Smooth muscle cell (in vitro differentiated cells): ENCODE measurements at regions not wholly inside any gene's neighbourhood (a gene's known extent, or its start where the extent isn't known, plus 50 kb on each side); places are given as distances from the start of the nearest gene placed in this dataset.

Source experiments
- DNase-seq: peaks from one replicate; lab custom pipeline; 2025; ENCODE audit not compliant: unreplicated experiment; lab: John Stamatoyannopoulos, UW
- H2AFZ ChIP-seq: fragments of 200-600 bp; sonication (generic); 2 replicates; pipeline ENCODE4 v1.6.0; 2016; ENCODE audit warnings: antibody characterized with exemption, low read depth, mild to moderate bottlenecking
- H3F3A ChIP-seq: fragments of 200-600 bp; sonication (generic); 2 replicates; pipeline ENCODE4 v1.6.0; 2017; ENCODE audit warnings: antibody characterized with exemption, low read depth
- H3K27ac ChIP-seq: fragments of 200-600 bp; sonication (generic); 2 replicates; pipeline ENCODE4 v1.5.1; 2016; ENCODE audit warnings: low read depth, mild to moderate bottlenecking
- H3K27me3 ChIP-seq: fragments of 200-600 bp; sonication (generic); 2 replicates; pipeline ENCODE4 v1.6.1; 2016; ENCODE audit warnings: low read depth, mild to moderate bottlenecking
- H3K36me3 ChIP-seq: fragments of 200-600 bp; sonication (generic); 2 replicates; pipeline ENCODE4 v1.5.1; 2016; ENCODE audit warnings: low read depth
- H3K4me1 ChIP-seq: fragments of 200-600 bp; sonication (generic); 2 replicates; pipeline ENCODE4 v1.5.1; 2016; ENCODE audit warnings: low read depth
- H3K4me2 ChIP-seq: fragments of 200-600 bp; sonication (generic); 2 replicates; pipeline ENCODE4 v1.6.0; 2016; ENCODE audit warnings: mild to moderate bottlenecking
- H3K4me3 ChIP-seq: fragments of 200-600 bp; sonication (generic); 2 replicates; pipeline ENCODE4 v1.5.1; 2016; ENCODE audit warnings: mild to moderate bottlenecking
- H3K79me2 ChIP-seq: fragments of 200-600 bp; sonication (generic); 2 replicates; pipeline ENCODE4 v1.6.0; 2016; ENCODE audit warnings: low read depth, mild to moderate bottlenecking
- H3K9ac ChIP-seq: fragments of 200-600 bp; sonication (generic); 2 replicates; pipeline ENCODE4 v1.6.0; 2016; ENCODE audit warnings: low read depth
- H3K9me3 ChIP-seq: fragments of 200-600 bp; sonication (generic); replicated peaks from 2 replicates; pipeline ENCODE4 v1.5.1; 2016; ENCODE audit warnings: low read depth
- H4K20me1 ChIP-seq: fragments of 200-600 bp; sonication (generic); 2 replicates; pipeline ENCODE4 v1.6.0; 2016; ENCODE audit warnings: low read depth
- WGBS: methylation state at CpG from one replicate; pipeline ENCODE4 v1.1.7; 2016; ENCODE audit warnings: low lambda C conversion rate; 5-methylcytosine and 5-hydroxymethylcytosine counted together
- TF ChIP-seq, protein P1 (sequence below): fragments of 200-600 bp; sonication (generic); IDR thresholded peaks from 2 replicates; pipeline ENCODE4 v1.5.1; 2017; ENCODE audit warnings: borderline replicate concordance, mild to moderate bottlenecking, antibody characterized with exemption; ENCODE audit not compliant: insufficient read depth, poor library complexity, severe bottlenecking

- Histone ChIP-seq H3K79me2 (no peaks in the 10 kb centered on the region), H3F3A (no peaks in the 10 kb centered on the region), H3K27ac (no peak overlapping the region), H2AFZ (no peak overlapping the region), H4K20me1 (no peaks in the 10 kb centered on the region), H3K4me1 (peaks cover 6% of the 10 kb centered on the region), H3K4me3 (no peak overlapping the region), H3K27me3 (no peaks in the 10 kb centered on the region), H3K9ac (no peak overlapping the region), H3K36me3 (no peaks in the 10 kb centered on the region), H3K9me3 (no peaks in the 10 kb centered on the region), H3K4me2 (no peak overlapping the region)
- TF ChIP-seq, protein P1, sequence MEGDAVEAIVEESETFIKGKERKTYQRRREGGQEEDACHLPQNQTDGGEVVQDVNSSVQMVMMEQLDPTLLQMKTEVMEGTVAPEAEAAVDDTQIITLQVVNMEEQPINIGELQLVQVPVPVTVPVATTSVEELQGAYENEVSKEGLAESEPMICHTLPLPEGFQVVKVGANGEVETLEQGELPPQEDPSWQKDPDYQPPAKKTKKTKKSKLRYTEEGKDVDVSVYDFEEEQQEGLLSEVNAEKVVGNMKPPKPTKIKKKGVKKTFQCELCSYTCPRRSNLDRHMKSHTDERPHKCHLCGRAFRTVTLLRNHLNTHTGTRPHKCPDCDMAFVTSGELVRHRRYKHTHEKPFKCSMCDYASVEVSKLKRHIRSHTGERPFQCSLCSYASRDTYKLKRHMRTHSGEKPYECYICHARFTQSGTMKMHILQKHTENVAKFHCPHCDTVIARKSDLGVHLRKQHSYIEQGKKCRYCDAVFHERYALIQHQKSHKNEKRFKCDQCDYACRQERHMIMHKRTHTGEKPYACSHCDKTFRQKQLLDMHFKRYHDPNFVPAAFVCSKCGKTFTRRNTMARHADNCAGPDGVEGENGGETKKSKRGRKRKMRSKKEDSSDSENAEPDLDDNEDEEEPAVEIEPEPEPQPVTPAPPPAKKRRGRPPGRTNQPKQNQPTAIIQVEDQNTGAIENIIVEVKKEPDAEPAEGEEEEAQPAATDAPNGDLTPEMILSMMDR, result no peak
- no peak for DNase-seq
- 67% methylated on average over 5 of the region's 5 CpGs for WGBS
Measured at GRCh38 chr15:92524161-92524560, 130.5 kb downstream of the ST8SIA2 start.

DNA sequence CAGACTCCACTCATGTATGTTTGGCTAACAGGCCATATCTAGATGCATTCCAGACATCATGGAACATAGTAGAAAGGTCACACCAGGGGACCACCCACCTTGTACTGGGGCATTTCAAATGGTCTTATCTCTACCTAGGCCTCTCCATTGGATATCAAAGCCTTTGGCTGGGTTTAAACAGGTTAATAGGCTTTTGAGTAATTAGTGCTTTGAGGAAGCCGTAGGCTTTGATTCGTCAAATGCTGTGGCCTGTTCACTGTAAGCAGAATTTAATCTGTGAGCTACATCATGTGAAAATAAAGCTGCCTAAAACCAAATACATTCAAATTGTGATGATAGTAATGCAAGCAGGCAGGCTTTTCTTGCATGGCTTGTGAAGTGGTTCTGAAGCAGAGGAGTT lies 129.5 kb downstream of the ST8SIA2 start:
- no peaks in the 10 kb centered on the region for H3F3A ChIP-seq
- TF ChIP-seq, protein P1, result no peak
- no peaks in the 10 kb centered on the region for H4K20me1 ChIP-seq
- no peaks in the 10 kb centered on the region for H3K36me3 ChIP-seq
- H3K9ac ChIP-seq, result no peak overlapping the region
- H3K27ac ChIP-seq, result no peak overlapping the region
- H3K9me3 ChIP-seq, result no peaks in the 10 kb centered on the region
- H3K4me1 ChIP-seq, result peaks cover 6% of the 10 kb centered on the region
- no peak overlapping the region for H3K4me2 ChIP-seq
- H2AFZ ChIP-seq, result no peak overlapping the region
- H3K79me2 ChIP-seq, result no peaks in the 10 kb centered on the region
- no peak for DNase-seq
- 89% methylated on average over 2 of the region's 2 CpGs for WGBS
- H3K4me3 ChIP-seq, result no peak overlapping the region
- no peaks in the 10 kb centered on the region for H3K27me3 ChIP-seq

- H3K79me2 ChIP-seq, result no peaks in the 10 kb centered on the region
- H2AFZ ChIP-seq, result no peak overlapping the region
- H3K4me3 ChIP-seq, result no peak overlapping the region
- H3K4me1 ChIP-seq, result peaks cover 6% of the 10 kb centered on the region
- H3K27ac ChIP-seq, result no peak overlapping the region
- H3K4me2 ChIP-seq, result no peak overlapping the region
- no peaks in the 10 kb centered on the region for H3K9me3 ChIP-seq
- TF ChIP-seq, protein P1, result peak; percentile 67
- no peaks in the 10 kb centered on the region for H4K20me1 ChIP-seq
- H3K36me3 ChIP-seq, result no peaks in the 10 kb centered on the region
- peak; percentile 16 for DNase-seq
- H3F3A ChIP-seq, result no peaks in the 10 kb centered on the region
- no peak overlapping the region for H3K9ac ChIP-seq
- H3K27me3 ChIP-seq, result no peaks in the 10 kb centered on the region
- whole genome bisulfite sequencing, result 24% methylated on average over 7 of the region's 7 CpGs
Measured at GRCh38 chr15:92521624-92522008, 127.9 kb downstream of the ST8SIA2 start.

DNA sequence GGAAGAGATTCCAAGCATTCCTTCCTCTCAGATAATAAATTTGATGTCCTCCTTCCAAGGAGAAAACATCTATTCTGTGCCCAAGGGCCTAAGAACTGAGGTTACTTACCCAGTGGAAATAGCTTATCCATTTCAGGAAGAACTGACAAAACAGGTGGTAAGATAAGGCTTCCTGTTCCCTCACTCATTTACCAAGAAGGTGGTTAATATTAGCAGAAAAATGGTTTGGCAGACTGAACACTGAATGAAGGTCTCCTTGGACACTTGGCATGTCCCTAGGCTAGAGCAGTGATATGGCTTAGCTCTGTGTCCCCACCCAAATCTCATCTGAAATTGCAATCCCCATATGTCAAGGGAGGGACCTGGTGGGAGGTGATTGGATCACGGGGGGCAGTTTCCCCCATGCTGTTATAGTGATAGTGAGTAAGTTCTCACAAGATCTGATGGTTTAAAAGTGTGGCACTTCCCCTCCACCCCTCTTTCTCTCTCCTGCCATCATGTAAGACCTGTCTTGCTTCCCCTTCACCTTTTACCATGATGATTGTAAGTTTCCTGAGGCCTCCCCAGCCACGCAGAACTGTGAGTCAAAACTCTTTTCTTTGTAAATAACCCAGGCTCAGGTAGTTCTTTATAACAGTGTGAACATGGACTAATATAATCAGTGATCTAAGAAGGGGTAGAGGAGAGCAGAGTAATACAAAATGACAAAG lies 127.4 kb downstream of the ST8SIA2 start:
- Histone ChIP-seq H3K27ac (no peak overlapping the region), H3K36me3 (no peaks in the 10 kb centered on the region), H3K4me1 (peaks cover 6% of the 10 kb centered on the region), H3K4me2 (no peak overlapping the region), H4K20me1 (no peaks in the 10 kb centered on the region), H3K27me3 (no peaks in the 10 kb centered on the region), H3K4me3 (no peak overlapping the region), H3K9me3 (no peaks in the 10 kb centered on the region), H3K9ac (no peak overlapping the region), H3F3A (no peaks in the 10 kb centered on the region), H3K79me2 (no peaks in the 10 kb centered on the region), H2AFZ (no peak overlapping the region)
- 96% methylated on average over 2 of the region's 2 CpGs for WGBS
- TF ChIP-seq, protein P1, result no peak
- no peak for DNase-seq
